RWPE2 (cell line): ENCODE measurements at regions not wholly inside any gene's neighbourhood (a gene's known extent, or its start where the extent isn't known, plus 50 kb on each side); places are given as distances from the start of the nearest gene placed in this dataset.
A peak's percentile ranks its signal among the peaks of the same experiment; 100 is the strongest.

Source experiments
- ATAC-seq: fragments of 200-7000 bp; cut with Tn5 transposase; 3 replicates; pipeline ENCODE4 v1.9.1; 2021; ENCODE audit warnings: low read depth
- DNase-seq: peaks from one replicate; pipeline ENCODE4 v3.0.0-alpha.2; 2020; ENCODE audit warnings: low spot score
- H3K27ac ChIP-seq: fragments of 450-650 bp; 2 replicates; pipeline ENCODE4 v1.5.1; 2017; ENCODE audit warnings: mild to moderate bottlenecking; ENCODE audit not compliant: poor library complexity, severe bottlenecking
- H3K27me3 ChIP-seq: fragments of 250-450 bp; sonication (Bioruptor Pico); 2 replicates; pipeline ENCODE4 v1.5.1; 2021; ENCODE audit warnings: mild to moderate bottlenecking, moderate library complexity; ENCODE audit not compliant: insufficient read depth, poor library complexity, severe bottlenecking
- H3K36me3 ChIP-seq: fragments of 250-450 bp; sonication (Bioruptor Pico); 2 replicates; pipeline ENCODE4 v1.5.1; 2020; ENCODE audit warnings: low read depth, mild to moderate bottlenecking, moderate library complexity
- H3K4me1 ChIP-seq: fragments of 250-450 bp; sonication (Bioruptor Pico); 2 replicates; pipeline ENCODE4 v1.5.1; 2021; ENCODE audit warnings: mild to moderate bottlenecking, moderate library complexity; ENCODE audit not compliant: insufficient read depth, poor library complexity, severe bottlenecking
- H3K4me3 ChIP-seq: fragments of 250-450 bp; sonication (Bioruptor Pico); 2 replicates; pipeline ENCODE4 v1.5.1; 2021; ENCODE audit warnings: mild to moderate bottlenecking, moderate library complexity; ENCODE audit not compliant: severe bottlenecking
- H3K9me3 ChIP-seq: fragments of 250-450 bp; sonication (Bioruptor Pico); 2 replicates; pipeline ENCODE4 v1.5.1; 2021; ENCODE audit warnings: mild to moderate bottlenecking, moderate library complexity; ENCODE audit not compliant: severe bottlenecking
- CTCF ChIP-seq: fragments of 450-650 bp; IDR thresholded peaks from one replicate; pipeline ENCODE4 v1.5.1; 2017; ENCODE audit warnings: mild to moderate bottlenecking, moderate library complexity; ENCODE audit not compliant: poor library complexity, severe bottlenecking

DNA sequence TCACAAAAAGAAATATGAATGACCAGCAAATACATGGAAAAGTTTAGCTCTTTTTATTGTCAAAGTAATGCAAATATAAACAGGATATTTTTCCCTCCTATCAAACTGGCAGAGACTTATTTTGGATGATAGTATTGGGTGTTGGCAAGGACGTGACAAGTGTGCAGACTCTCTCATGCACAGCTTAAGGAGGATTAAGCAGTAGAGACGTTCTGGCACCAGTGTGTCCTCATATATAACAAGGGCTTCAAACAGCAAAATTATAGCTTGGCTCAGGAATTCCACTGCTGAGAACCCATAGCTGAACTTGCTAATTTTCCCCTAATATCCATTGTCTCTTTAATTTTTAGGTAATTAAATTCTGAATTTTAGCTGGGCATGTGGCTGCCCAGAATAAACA, 114.4 kb downstream of the FAM124B start:
- no peak for DNase-seq
- Histone ChIP-seq H3K4me3 (no peak overlapping the region), H3K27ac (no peak overlapping the region), H3K9me3 (no peaks in the 10 kb centered on the region), H3K4me1 (no peaks in the 10 kb centered on the region), H3K27me3 (no peaks in the 10 kb centered on the region), H3K36me3 (no peaks in the 10 kb centered on the region)
- no peak for TF ChIP-seq CTCF
- ATAC-seq: no peak

GRCh38 chr2:224286923-224287322, 115.0 kb downstream of the FAM124B start:
- no peak overlapping the region for H3K4me3 ChIP-seq
- H3K9me3 ChIP-seq: no peaks in the 10 kb centered on the region
- no peak for DNase-seq
- no peak for TF ChIP-seq CTCF
- no peaks in the 10 kb centered on the region for H3K36me3 ChIP-seq
- ATAC-seq: no peak
- no peaks in the 10 kb centered on the region for H3K4me1 ChIP-seq
- H3K27ac ChIP-seq: no peak overlapping the region
- H3K27me3 ChIP-seq: no peaks in the 10 kb centered on the region

- no peaks in the 10 kb centered on the region for H3K9me3 ChIP-seq
- peak; percentile 98 for TF ChIP-seq CTCF
- H3K27me3 ChIP-seq: no peaks in the 10 kb centered on the region
- no peak for DNase-seq
- H3K4me3 ChIP-seq: no peak overlapping the region
- H3K27ac ChIP-seq: no peak overlapping the region
- no peaks in the 10 kb centered on the region for H3K4me1 ChIP-seq
- ATAC-seq: peak; percentile 66; the same call in 2 of the 3 replicates
- H3K36me3 ChIP-seq: no peaks in the 10 kb centered on the region
Observed at GRCh38 chr2:224284134-224284946, 117.6 kb downstream of the FAM124B start.

DNA sequence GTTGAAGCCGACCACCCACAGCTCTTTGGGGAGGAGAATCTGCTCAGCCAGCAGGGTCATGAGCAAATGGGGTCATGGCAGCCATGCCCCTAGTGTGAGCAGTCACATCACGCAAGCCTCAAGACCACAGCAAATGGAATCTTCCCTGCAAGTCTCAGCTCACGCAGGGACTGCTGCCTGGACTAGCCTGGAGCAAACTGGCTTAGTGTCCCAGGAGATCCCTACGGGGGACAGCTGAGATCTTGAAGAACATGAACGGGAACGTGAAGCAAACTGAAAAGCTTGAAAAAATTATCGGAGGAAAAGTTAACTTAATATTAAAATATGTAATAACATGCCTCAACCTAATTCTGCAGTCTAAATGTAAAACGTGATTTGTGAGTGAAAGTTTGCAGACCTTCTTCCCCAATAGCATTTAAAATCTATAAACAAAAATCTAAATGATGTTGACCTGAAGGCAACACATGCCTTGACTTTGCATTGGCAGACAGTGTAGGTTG, 118.4 kb downstream of the FAM124B start:
- no peaks in the 10 kb centered on the region for H3K4me1 ChIP-seq
- DNase-seq: no peak
- H3K27ac ChIP-seq: no peak overlapping the region
- no peak overlapping the region for H3K4me3 ChIP-seq
- H3K9me3 ChIP-seq: no peaks in the 10 kb centered on the region
- H3K27me3 ChIP-seq: no peaks in the 10 kb centered on the region
- TF ChIP-seq CTCF: no peak
- ATAC-seq: no peak
- H3K36me3 ChIP-seq: no peaks in the 10 kb centered on the region

GRCh38 chr2:224281374-224281773, 120.5 kb downstream of the FAM124B start:
- no peaks in the 10 kb centered on the region for H3K27me3 ChIP-seq
- ATAC-seq: no peak
- no peak for TF ChIP-seq CTCF
- no peaks in the 10 kb centered on the region for H3K4me1 ChIP-seq
- H3K36me3 ChIP-seq: no peaks in the 10 kb centered on the region
- no peak overlapping the region for H3K4me3 ChIP-seq
- H3K27ac ChIP-seq: no peak overlapping the region
- no peaks in the 10 kb centered on the region for H3K9me3 ChIP-seq
- no peak for DNase-seq
